ENCODE measurements at regions not wholly inside any gene's neighbourhood (a gene's known extent, or its start where the extent isn't known, plus 50 kb on each side); places are given as distances from the start of the nearest gene placed in this dataset.
"Not testable (repeated sequence)": the region's sequence is repeated elsewhere in the genome, so short reads cannot be mapped to it uniquely, and the experiment has no call there.

GRCh38 chr15:47903368-47903767, 186.1 kb downstream of the SEMA6D start:
- Histone ChIP-seq H3K27ac (ENCODE audit: low read depth in 1 of 2, low read length in 1 of 2) (no peak overlapping the region), H3K36me3 (ENCODE audit: control insufficient read depth in 2 of 2, insufficient read depth in 2 of 2, low read length in 1 of 2) (no peaks in the 10 kb centered on the region), H3K9me3 (ENCODE audit: control insufficient read depth in 2 of 2, insufficient read depth in 1 of 2, low read length in 1 of 2) (peaks cover 4 to 8% of the 10 kb centered on the region in 2 donors), H3K27me3 (ENCODE audit: control insufficient read depth in 2 of 2, insufficient read depth in 1 of 2, low read length in 1 of 2) (no peaks in the 10 kb centered on the region), H3K4me1 (ENCODE audit: control insufficient read depth in 2 of 2, insufficient read depth in 2 of 2, low read length in 2 of 2) (no peaks in the 10 kb centered on the region), H3K4me3 (ENCODE audit: low read length in 2 of 2) (no peak overlapping the region)
- no peak for DNase-seq (ENCODE audit: low read depth in 6 of 9, low spot score in 9 of 9)

- DNase-seq (ENCODE audit: low read depth in 6 of 9, low spot score in 9 of 9): no peak
- WGBS: 91% methylated on average over 1 of the region's 1 CpG
- Histone ChIP-seq H3K27me3 (ENCODE audit: control insufficient read depth in 2 of 2, insufficient read depth in 1 of 2, low read length in 1 of 2) (no peaks in the 10 kb centered on the region), H3K36me3 (ENCODE audit: control insufficient read depth in 2 of 2, insufficient read depth in 2 of 2, low read length in 1 of 2) (no peaks in the 10 kb centered on the region), H3K4me3 (ENCODE audit: low read length in 2 of 2) (no peak overlapping the region), H3K27ac (ENCODE audit: low read depth in 1 of 2, low read length in 1 of 2) (no peak overlapping the region), H3K9me3 (ENCODE audit: control insufficient read depth in 2 of 2, insufficient read depth in 1 of 2, low read length in 1 of 2) (no peaks in the 10 kb centered on the region), H3K4me1 (ENCODE audit: control insufficient read depth in 2 of 2, insufficient read depth in 2 of 2, low read length in 2 of 2) (no peaks in the 10 kb centered on the region)
Observed at GRCh38 chr15:47908486-47908885, 191.2 kb downstream of the SEMA6D start.

- no peaks in the 10 kb centered on the region for H3K36me3 ChIP-seq (ENCODE audit: control insufficient read depth in 2 of 2, insufficient read depth in 2 of 2, low read length in 1 of 2)
- WGBS: 96% methylated on average over 4 of the region's 4 CpGs
- H3K27ac ChIP-seq (ENCODE audit: low read depth in 1 of 2, low read length in 1 of 2): no peak overlapping the region
- no peaks in the 10 kb centered on the region for H3K4me1 ChIP-seq (ENCODE audit: control insufficient read depth in 2 of 2, insufficient read depth in 2 of 2, low read length in 2 of 2)
- H3K4me3 ChIP-seq (ENCODE audit: low read length in 2 of 2): no peak overlapping the region
- H3K9me3 ChIP-seq (ENCODE audit: control insufficient read depth in 2 of 2, insufficient read depth in 1 of 2, low read length in 1 of 2): no peaks in the 10 kb centered on the region
- no peaks in the 10 kb centered on the region for H3K27me3 ChIP-seq (ENCODE audit: control insufficient read depth in 2 of 2, insufficient read depth in 1 of 2, low read length in 1 of 2)
- DNase-seq (ENCODE audit: low read depth in 6 of 9, low spot score in 9 of 9): no peak
Observed at GRCh38 chr15:47908950-47909670, 191.8 kb downstream of the SEMA6D start.

GRCh38 chr15:47912910-47913309, 195.6 kb downstream of the SEMA6D start:
- H3K4me1 ChIP-seq (ENCODE audit: control insufficient read depth in 2 of 2, insufficient read depth in 2 of 2, low read length in 2 of 2); H3K9me3 ChIP-seq (ENCODE audit: control insufficient read depth in 2 of 2, insufficient read depth in 1 of 2, low read length in 1 of 2); H3K36me3 ChIP-seq (ENCODE audit: control insufficient read depth in 2 of 2, insufficient read depth in 2 of 2, low read length in 1 of 2); H3K4me3 ChIP-seq (ENCODE audit: low read length in 2 of 2); DNase-seq (ENCODE audit: low read depth in 6 of 9, low spot score in 9 of 9); H3K27me3 ChIP-seq (ENCODE audit: control insufficient read depth in 2 of 2, insufficient read depth in 1 of 2, low read length in 1 of 2); H3K27ac ChIP-seq (ENCODE audit: low read depth in 1 of 2, low read length in 1 of 2): not testable (repeated sequence)
- WGBS: 75% methylated on average over 6 of the region's 6 CpGs

GRCh38 chr15:47917881-47918280, 200.6 kb downstream of the SEMA6D start:
- Histone ChIP-seq H3K9me3 (ENCODE audit: control insufficient read depth in 2 of 2, insufficient read depth in 1 of 2, low read length in 1 of 2) (no peaks in the 10 kb centered on the region), H3K4me1 (ENCODE audit: control insufficient read depth in 2 of 2, insufficient read depth in 2 of 2, low read length in 2 of 2) (no peaks in the 10 kb centered on the region), H3K4me3 (ENCODE audit: low read length in 2 of 2) (no peak overlapping the region), H3K27ac (ENCODE audit: low read depth in 1 of 2, low read length in 1 of 2) (no peak overlapping the region), H3K36me3 (ENCODE audit: control insufficient read depth in 2 of 2, insufficient read depth in 2 of 2, low read length in 1 of 2) (no peaks in the 10 kb centered on the region), H3K27me3 (ENCODE audit: control insufficient read depth in 2 of 2, insufficient read depth in 1 of 2, low read length in 1 of 2) (no peaks in the 10 kb centered on the region)
- DNase-seq (ENCODE audit: low read depth in 6 of 9, low spot score in 9 of 9): no peak
- 94% methylated on average over 1 of the region's 1 CpG for WGBS

- WGBS: 97% methylated on average over 3 of the region's 3 CpGs
- no peak for DNase-seq (ENCODE audit: low read depth in 6 of 9, low spot score in 9 of 9)
- H3K4me1 ChIP-seq (ENCODE audit: control insufficient read depth in 2 of 2, insufficient read depth in 2 of 2, low read length in 2 of 2): no peaks in the 10 kb centered on the region
- H3K36me3 ChIP-seq (ENCODE audit: control insufficient read depth in 2 of 2, insufficient read depth in 2 of 2, low read length in 1 of 2): no peaks in the 10 kb centered on the region
- H3K27ac ChIP-seq (ENCODE audit: low read depth in 1 of 2, low read length in 1 of 2): no peak overlapping the region
- no peak overlapping the region for H3K4me3 ChIP-seq (ENCODE audit: low read length in 2 of 2)
- H3K27me3 ChIP-seq (ENCODE audit: control insufficient read depth in 2 of 2, insufficient read depth in 1 of 2, low read length in 1 of 2): no peaks in the 10 kb centered on the region
- H3K9me3 ChIP-seq (ENCODE audit: control insufficient read depth in 2 of 2, insufficient read depth in 1 of 2, low read length in 1 of 2): no peaks in the 10 kb centered on the region
Observed at GRCh38 chr15:47918877-47919276, 201.6 kb downstream of the SEMA6D start.

GRCh38 chr15:47924381-47924780, 196.4 kb upstream of the SLC24A5 start:
- 97% methylated on average over 4 of the region's 4 CpGs for WGBS
- Histone ChIP-seq H3K27ac (ENCODE audit: low read depth in 1 of 2, low read length in 1 of 2) (no peak overlapping the region), H3K27me3 (ENCODE audit: control insufficient read depth in 2 of 2, insufficient read depth in 1 of 2, low read length in 1 of 2) (no peaks in the 10 kb centered on the region), H3K36me3 (ENCODE audit: control insufficient read depth in 2 of 2, insufficient read depth in 2 of 2, low read length in 1 of 2) (no peaks in the 10 kb centered on the region), H3K4me1 (ENCODE audit: control insufficient read depth in 2 of 2, insufficient read depth in 2 of 2, low read length in 2 of 2) (no peaks in the 10 kb centered on the region), H3K4me3 (ENCODE audit: low read length in 2 of 2) (no peak overlapping the region), H3K9me3 (ENCODE audit: control insufficient read depth in 2 of 2, insufficient read depth in 1 of 2, low read length in 1 of 2) (no peaks in the 10 kb centered on the region)
- DNase-seq (ENCODE audit: low read depth in 6 of 9, low spot score in 9 of 9): no peak

- Histone ChIP-seq H3K27ac (ENCODE audit: low read depth in 1 of 2, low read length in 1 of 2) (no peak overlapping the region), H3K4me1 (ENCODE audit: control insufficient read depth in 2 of 2, insufficient read depth in 2 of 2, low read length in 2 of 2) (no peaks in the 10 kb centered on the region), H3K9me3 (ENCODE audit: control insufficient read depth in 2 of 2, insufficient read depth in 1 of 2, low read length in 1 of 2) (no peaks in the 10 kb centered on the region), H3K36me3 (ENCODE audit: control insufficient read depth in 2 of 2, insufficient read depth in 2 of 2, low read length in 1 of 2) (no peaks in the 10 kb centered on the region), H3K27me3 (ENCODE audit: control insufficient read depth in 2 of 2, insufficient read depth in 1 of 2, low read length in 1 of 2) (no peaks in the 10 kb centered on the region), H3K4me3 (ENCODE audit: low read length in 2 of 2) (no peak overlapping the region)
- 92% methylated on average over 6 of the region's 6 CpGs for WGBS
- no peak for DNase-seq (ENCODE audit: low read depth in 6 of 9, low spot score in 9 of 9)
Observed at GRCh38 chr15:47929138-47929803, 191.5 kb upstream of the SLC24A5 start.

- H3K36me3 ChIP-seq (ENCODE audit: control insufficient read depth in 2 of 2, insufficient read depth in 2 of 2, low read length in 1 of 2): no peaks in the 10 kb centered on the region
- no peak overlapping the region for H3K27ac ChIP-seq (ENCODE audit: low read depth in 1 of 2, low read length in 1 of 2)
- no peaks in the 10 kb centered on the region for H3K27me3 ChIP-seq (ENCODE audit: control insufficient read depth in 2 of 2, insufficient read depth in 1 of 2, low read length in 1 of 2)
- no peak overlapping the region for H3K4me3 ChIP-seq (ENCODE audit: low read length in 2 of 2)
- WGBS: 96% methylated on average over 3 of the region's 3 CpGs
- DNase-seq (ENCODE audit: low read depth in 6 of 9, low spot score in 9 of 9): no peak
- H3K9me3 ChIP-seq (ENCODE audit: control insufficient read depth in 2 of 2, insufficient read depth in 1 of 2, low read length in 1 of 2): no peaks in the 10 kb centered on the region
- H3K4me1 ChIP-seq (ENCODE audit: control insufficient read depth in 2 of 2, insufficient read depth in 2 of 2, low read length in 2 of 2): no peaks in the 10 kb centered on the region
Observed at GRCh38 chr15:47932261-47932660, 188.5 kb upstream of the SLC24A5 start.
